GM21526 (cell line): ENCODE measurements at regions not wholly inside any gene's neighbourhood (a gene's known extent, or its start where the extent isn't known, plus 50 kb on each side); places are given as distances from the start of the nearest gene placed in this dataset.
A peak's percentile ranks its signal among the peaks of the same experiment; 100 is the strongest.

Experiments used
- ATAC-seq: cut with Tn5 transposase; IDR thresholded peaks from one replicate; pipeline ENCODE4 v1.9.1; 2021; ENCODE audit warnings: moderate library complexity; ENCODE audit not compliant: unreplicated experiment, low FRiP score

- no peak for ATAC-seq
These were observed 59.2 kb upstream of the ANTXRL start for GRCh38 chr10:46227571-46227935.

- ATAC-seq = no peak
These were observed 58.7 kb upstream of the ANTXRL start for GRCh38 chr10:46227936-46228562.

GRCh38 chr10:46228563-46229071 is 58.2 kb upstream of the ANTXRL start:
- peak; percentile 83 for ATAC-seq

- no peak for ATAC-seq
These were observed 57.6 kb upstream of the ANTXRL start for GRCh38 chr10:46229144-46229563.

- no peak for ATAC-seq
These were observed 56.2 kb upstream of the ANTXRL start for GRCh38 chr10:46230615-46231014.

- ATAC-seq = no peak
These were observed 55.7 kb upstream of the ANTXRL start for GRCh38 chr10:46231087-46231486.

GRCh38 chr10:46232084-46232483 is 54.7 kb upstream of the ANTXRL start:
- no peak for ATAC-seq

GRCh38 chr10:46232666-46233065 is 54.1 kb upstream of the ANTXRL start:
- no peak for ATAC-seq

GRCh38 chr10:46233181-46233580 is 53.6 kb upstream of the ANTXRL start:
- ATAC-seq = no peak

- no peak for ATAC-seq
These were observed 52.8 kb upstream of the ANTXRL start for GRCh38 chr10:46234026-46234425.

GRCh38 chr10:46234431-46235060 is 52.3 kb upstream of the ANTXRL start:
- ATAC-seq = no peak

- ATAC-seq = no peak
These were observed 50.9 kb upstream of the ANTXRL start for GRCh38 chr10:46235705-46236545.

GRCh38 chr10:46236546-46236887 is 50.3 kb upstream of the ANTXRL start:
- ATAC-seq = no peak

- ATAC-seq = no peak
These were observed 49.7 kb upstream of the ANTXRL start for GRCh38 chr10:46236941-46237681.
